Fibroblast of lung (primary cell): ENCODE measurements at regions not wholly inside any gene's neighbourhood (a gene's known extent, or its start where the extent isn't known, plus 50 kb on each side); places are given as distances from the start of the nearest gene placed in this dataset.

Experiments
- DNase-seq, 2 donors: peaks; one replicate each; pipeline versions ENCODE4 v3.0.0 to v3.0.0-alpha.2; 2010; ENCODE audit warnings: low read depth in 2 of 2
- H2AFZ ChIP-seq: 2 replicates; pipeline ENCODE4 v1.5.1; 2012; ENCODE audit warnings: low read length, control low read depth, inconsistent platforms
- H3K27ac ChIP-seq: 2 replicates; pipeline ENCODE4 v1.5.1; 2011; ENCODE audit warnings: low read length, control low read depth; ENCODE audit not compliant: insufficient read depth
- H3K27me3 ChIP-seq: 2 replicates; pipeline ENCODE4 v1.5.1; 2011; ENCODE audit warnings: mild to moderate bottlenecking, low read length; ENCODE audit not compliant: control insufficient read depth, insufficient read depth
- H3K36me3 ChIP-seq: 2 replicates; pipeline ENCODE4 v1.5.1; 2011; ENCODE audit warnings: low read length; ENCODE audit not compliant: control insufficient read depth, insufficient read depth
- H3K4me1 ChIP-seq: 2 replicates; pipeline ENCODE4 v1.5.1; 2011; ENCODE audit warnings: low read length; ENCODE audit not compliant: control insufficient read depth, insufficient read depth; ENCODE audit errors: extremely low read depth
- H3K4me2 ChIP-seq: 2 replicates; pipeline ENCODE4 v1.5.1; 2011; ENCODE audit warnings: low read length, control low read depth; ENCODE audit not compliant: insufficient read depth; ENCODE audit errors: extremely low read depth
- H3K4me3 ChIP-seq, 4 experiments: fragments of 200-600 bp in 1 of 4; sonication (generic) in 1 of 4; replicated peaks in 1 of 4; 2 replicates each; pipeline ENCODE4 v1.5.1; 2011 to 2016; ENCODE audit warnings: low read length in 4 of 4, low read depth in 3 of 4, mild to moderate bottlenecking in 3 of 4, control low read depth in 2 of 4, inconsistent platforms in 1 of 4, mixed read lengths in 1 of 4; ENCODE audit not compliant: insufficient read depth in 1 of 4; ENCODE audit errors: control extremely low read depth in 1 of 4
- H3K79me2 ChIP-seq: 2 replicates; pipeline ENCODE4 v1.5.1; 2012; ENCODE audit warnings: mild to moderate bottlenecking, low read length, inconsistent platforms; ENCODE audit not compliant: control insufficient read depth, insufficient read depth
- H3K9ac ChIP-seq: 2 replicates; pipeline ENCODE4 v1.5.1; 2011; ENCODE audit warnings: mild to moderate bottlenecking, low read length, control low read depth; ENCODE audit not compliant: insufficient read depth
- H3K9me3 ChIP-seq: 2 replicates; pipeline ENCODE4 v1.5.1; 2012; ENCODE audit warnings: low read depth, low read length; ENCODE audit not compliant: control insufficient read depth, insufficient read depth
- H4K20me1 ChIP-seq: 2 replicates; pipeline ENCODE4 v1.5.1; 2011; ENCODE audit warnings: low read length; ENCODE audit not compliant: control insufficient read depth, insufficient read depth; ENCODE audit errors: extremely low read depth
- EZH2 ChIP-seq: IDR thresholded peaks from 2 replicates; pipeline ENCODE4 v1.5.1; 2012; ENCODE audit warnings: low read length, control low read depth, mild to moderate bottlenecking; ENCODE audit errors: missing control alignments
- TF ChIP-seq, protein P1 (sequence below), 2 donors: IDR thresholded peaks in 1 of 2; conservative IDR thresholded peaks in 1 of 2; 1 replicate in 1 of 2; 2 replicates in 1 of 2; pipeline ENCODE4 v1.5.1; 2011 to 2012; ENCODE audit warnings: low read length in 2 of 2, control low read depth in 1 of 2, inconsistent platforms in 1 of 2, low read depth in 1 of 2, mild to moderate bottlenecking in 1 of 2

DNA sequence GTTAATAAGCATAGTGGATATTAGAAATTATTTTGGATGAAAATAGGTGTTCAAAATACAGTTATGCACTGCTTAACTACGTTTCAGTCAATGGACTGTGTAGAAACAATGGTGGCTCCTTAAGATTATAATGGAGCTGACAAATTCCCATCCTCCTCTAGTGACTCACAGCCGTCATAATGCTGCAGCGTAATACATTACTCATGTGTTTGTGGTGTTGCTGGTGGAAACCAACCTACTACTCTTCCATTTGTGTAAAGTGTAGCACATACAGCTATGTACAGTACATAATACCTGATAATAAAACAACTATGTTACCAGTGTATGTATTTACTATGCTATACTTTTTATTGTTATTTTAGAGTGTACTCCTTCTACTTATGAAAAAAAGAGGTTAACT lies 111.2 kb upstream of the TMCC3 start:
- Histone ChIP-seq H3K27ac (peak overlapping the region; percentile 29), H2AFZ (no peak overlapping the region), H3K79me2 (no peaks in the 10 kb centered on the region), H3K9me3 (no peaks in the 10 kb centered on the region), H4K20me1 (no peaks in the 10 kb centered on the region), H3K4me3 (no peak overlapping the region), H3K4me2 (no peak overlapping the region), H3K27me3 (no peaks in the 10 kb centered on the region), H3K4me1 (no peaks in the 10 kb centered on the region), H3K36me3 (no peaks in the 10 kb centered on the region), H3K9ac (no peak overlapping the region)
- peak; percentile 88 to 92 for DNase-seq
- TF ChIP-seq, protein P1, sequence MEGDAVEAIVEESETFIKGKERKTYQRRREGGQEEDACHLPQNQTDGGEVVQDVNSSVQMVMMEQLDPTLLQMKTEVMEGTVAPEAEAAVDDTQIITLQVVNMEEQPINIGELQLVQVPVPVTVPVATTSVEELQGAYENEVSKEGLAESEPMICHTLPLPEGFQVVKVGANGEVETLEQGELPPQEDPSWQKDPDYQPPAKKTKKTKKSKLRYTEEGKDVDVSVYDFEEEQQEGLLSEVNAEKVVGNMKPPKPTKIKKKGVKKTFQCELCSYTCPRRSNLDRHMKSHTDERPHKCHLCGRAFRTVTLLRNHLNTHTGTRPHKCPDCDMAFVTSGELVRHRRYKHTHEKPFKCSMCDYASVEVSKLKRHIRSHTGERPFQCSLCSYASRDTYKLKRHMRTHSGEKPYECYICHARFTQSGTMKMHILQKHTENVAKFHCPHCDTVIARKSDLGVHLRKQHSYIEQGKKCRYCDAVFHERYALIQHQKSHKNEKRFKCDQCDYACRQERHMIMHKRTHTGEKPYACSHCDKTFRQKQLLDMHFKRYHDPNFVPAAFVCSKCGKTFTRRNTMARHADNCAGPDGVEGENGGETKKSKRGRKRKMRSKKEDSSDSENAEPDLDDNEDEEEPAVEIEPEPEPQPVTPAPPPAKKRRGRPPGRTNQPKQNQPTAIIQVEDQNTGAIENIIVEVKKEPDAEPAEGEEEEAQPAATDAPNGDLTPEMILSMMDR (conservative IDR thresholded peaks at IDR 0.05 in 1 of 2, IDR thresholded peaks at IDR 0.05 in 1 of 2; ENCODE audit: low read depth in 1 of 2, low read length in 2 of 2): no peak
- TF ChIP-seq EZH2: no peak

DNA sequence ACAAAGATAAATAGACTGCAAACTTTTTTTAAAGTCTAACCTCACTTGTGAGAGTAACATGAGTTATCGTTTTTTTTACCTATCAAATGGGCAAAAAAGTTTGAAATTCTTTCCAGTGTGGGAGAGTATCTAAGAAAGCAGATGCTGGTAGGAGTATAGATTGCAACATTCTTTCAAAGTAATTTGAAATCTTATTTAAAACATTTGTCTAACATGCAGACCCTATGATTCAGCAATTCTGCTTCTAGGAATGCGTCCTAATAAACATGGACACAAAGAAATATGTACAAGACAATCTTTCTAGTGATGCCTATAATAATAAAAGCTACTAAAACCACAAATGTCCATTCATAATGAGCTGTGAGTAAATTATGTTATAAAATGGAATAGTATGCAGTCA lies 110.4 kb upstream of the TMCC3 start:
- no peaks in the 10 kb centered on the region for H4K20me1 ChIP-seq
- no peaks in the 10 kb centered on the region for H3K4me1 ChIP-seq
- H3K9ac ChIP-seq: no peak overlapping the region
- no peaks in the 10 kb centered on the region for H3K79me2 ChIP-seq
- H3K4me2 ChIP-seq: no peak overlapping the region
- no peak overlapping the region for H3K4me3 ChIP-seq
- no peak overlapping the region for H2AFZ ChIP-seq
- no peaks in the 10 kb centered on the region for H3K27me3 ChIP-seq
- H3K9me3 ChIP-seq: no peaks in the 10 kb centered on the region
- no peak for TF ChIP-seq EZH2
- TF ChIP-seq, protein P1 (conservative IDR thresholded peaks at IDR 0.05 in 1 of 2, IDR thresholded peaks at IDR 0.05 in 1 of 2; ENCODE audit: low read depth in 1 of 2, low read length in 2 of 2): no peak
- H3K36me3 ChIP-seq: no peaks in the 10 kb centered on the region
- DNase-seq: peak in 1 of 2 donors; percentile 45
- no peak overlapping the region for H3K27ac ChIP-seq

DNA sequence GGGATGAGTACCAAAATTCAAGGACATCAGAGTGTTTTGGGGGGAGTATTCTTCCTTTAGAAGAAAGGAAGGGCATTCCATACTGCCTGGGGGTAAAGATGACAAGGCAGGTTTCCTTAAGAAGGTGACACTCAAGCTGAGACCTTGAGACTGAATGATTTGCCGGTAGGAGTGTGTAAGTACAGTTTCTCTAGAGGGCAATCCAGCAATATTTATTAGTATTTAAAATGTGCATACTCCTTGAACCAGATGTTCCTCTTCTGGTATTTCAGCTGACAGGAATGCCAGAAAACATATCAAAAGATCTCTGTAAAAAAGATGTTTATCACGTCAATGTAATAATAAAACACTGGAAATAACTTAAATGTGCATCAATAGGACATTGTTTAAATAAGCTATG lies 106.4 kb upstream of the TMCC3 start:
- Histone ChIP-seq H3K27ac (no peak overlapping the region), H2AFZ (no peak overlapping the region), H3K4me1 (no peaks in the 10 kb centered on the region), H3K79me2 (no peaks in the 10 kb centered on the region), H3K9me3 (no peaks in the 10 kb centered on the region), H3K36me3 (no peaks in the 10 kb centered on the region), H3K27me3 (peaks cover 5% of the 10 kb centered on the region), H3K4me3 (no peak overlapping the region), H3K4me2 (no peak overlapping the region), H4K20me1 (no peaks in the 10 kb centered on the region), H3K9ac (no peak overlapping the region)
- no peak for TF ChIP-seq EZH2
- TF ChIP-seq, protein P1 (conservative IDR thresholded peaks at IDR 0.05 in 1 of 2, IDR thresholded peaks at IDR 0.05 in 1 of 2; ENCODE audit: low read depth in 1 of 2, low read length in 2 of 2): no peak
- DNase-seq: no peak
